Natural killer cell (primary cell): ENCODE measurements at regions not wholly inside any gene's neighbourhood (a gene's known extent, or its start where the extent isn't known, plus 50 kb on each side); places are given as distances from the start of the nearest gene placed in this dataset.
"Not testable (repeated sequence)": the region's sequence is repeated elsewhere in the genome, so short reads cannot be mapped to it uniquely, and the experiment has no call there.

Experiments
- ATAC-seq, 3 donors: fragments of 150-1000 bp in 2 of 3; fragments of 200-7000 bp in 1 of 3; cut with Tn5 transposase; 1 replicate in 1 of 3; 2 replicates in 2 of 3; pipeline ENCODE4 v1.10.0; 2021; ENCODE audit warnings: mild to moderate bottlenecking in 2 of 3, moderate library complexity in 2 of 3
- DNase-seq, 2 donors: peaks; one replicate each; pipeline versions ENCODE4 v3.0.0 to v3.0.0-alpha.2; 2013 to 2021; ENCODE audit warnings: mixed read lengths in 1 of 2
- H3K27ac ChIP-seq: one replicate; pipeline ENCODE4 v1.5.1; 2013; ENCODE audit warnings: mild to moderate bottlenecking, low read length
- H3K27me3 ChIP-seq: one replicate; pipeline ENCODE4 v1.6.1; 2013; ENCODE audit warnings: low read length; ENCODE audit not compliant: control insufficient read depth, insufficient read depth
- H3K36me3 ChIP-seq: one replicate; pipeline ENCODE4 v1.6.1; 2013; ENCODE audit warnings: low read length; ENCODE audit not compliant: control insufficient read depth, insufficient read depth
- H3K4me1 ChIP-seq: one replicate; pipeline ENCODE4 v1.6.1; 2013; ENCODE audit warnings: low read length; ENCODE audit not compliant: control insufficient read depth, insufficient read depth
- H3K4me3 ChIP-seq: one replicate; pipeline ENCODE4 v1.5.1; 2013; ENCODE audit warnings: low read length
- H3K9me3 ChIP-seq: one replicate; pipeline ENCODE4 v1.6.1; 2013; ENCODE audit warnings: low read length; ENCODE audit not compliant: control insufficient read depth, insufficient read depth
- H3K27ac Mint-ChIP-seq, 2 donors: one replicate each; pipeline ENCODE4 v1.8.0; 2022; ENCODE audit warnings: mild to moderate bottlenecking in 2 of 2, mixed read lengths in 2 of 2, moderate library complexity in 1 of 2
- H3K27me3 Mint-ChIP-seq, 2 donors: one replicate each; pipeline ENCODE4 v1.8.0; 2022; ENCODE audit warnings: low read depth in 2 of 2, mixed read lengths in 2 of 2
- H3K36me3 Mint-ChIP-seq: one replicate; pipeline ENCODE4 v1.8.0; 2022; ENCODE audit warnings: mixed read lengths
- H3K4me1 Mint-ChIP-seq, 2 donors: one replicate each; pipeline ENCODE4 v1.8.0; 2022; ENCODE audit warnings: mixed read lengths in 2 of 2
- H3K4me3 Mint-ChIP-seq: one replicate; pipeline ENCODE4 v1.8.0; 2022; ENCODE audit warnings: mild to moderate bottlenecking, moderate library complexity, mixed read lengths
- H3K9me3 Mint-ChIP-seq, 2 donors: one replicate each; pipeline ENCODE4 v1.8.0; 2022; ENCODE audit warnings: mixed read lengths in 2 of 2
- WGBS: methylation state at CpG from one replicate; pipeline ENCODE4 v1.1.7; 2013; ENCODE audit warnings: missing lambda C conversion rate; ENCODE audit not compliant: insufficient coverage; 5-methylcytosine and 5-hydroxymethylcytosine counted together
- intact Hi-C: fragments of 100-400 bp; cut with micrococcal nuclease; formaldehyde crosslinking; loops from one replicate; pipeline ENCODE4 v1.14.2; 2022
- TF ChIP-seq, protein P1 (sequence below): fragments of 200-600 bp; IDR thresholded peaks from one replicate; pipeline ENCODE4 v1.8.0; 2022; ENCODE audit warnings: antibody characterized with exemption

- no peak for DNase-seq
- Histone ChIP-seq H3K9me3 (no peaks in the 10 kb centered on the region), H3K4me3 (no peak overlapping the region), H3K4me1 (no peaks in the 10 kb centered on the region), H3K36me3 (no peaks in the 10 kb centered on the region), H3K27ac (no peak overlapping the region), H3K27me3 (no peaks in the 10 kb centered on the region)
- no peaks in the 10 kb centered on the region for H3K9me3 Mint-ChIP-seq
- no peak for ATAC-seq
- TF ChIP-seq, protein P1, sequence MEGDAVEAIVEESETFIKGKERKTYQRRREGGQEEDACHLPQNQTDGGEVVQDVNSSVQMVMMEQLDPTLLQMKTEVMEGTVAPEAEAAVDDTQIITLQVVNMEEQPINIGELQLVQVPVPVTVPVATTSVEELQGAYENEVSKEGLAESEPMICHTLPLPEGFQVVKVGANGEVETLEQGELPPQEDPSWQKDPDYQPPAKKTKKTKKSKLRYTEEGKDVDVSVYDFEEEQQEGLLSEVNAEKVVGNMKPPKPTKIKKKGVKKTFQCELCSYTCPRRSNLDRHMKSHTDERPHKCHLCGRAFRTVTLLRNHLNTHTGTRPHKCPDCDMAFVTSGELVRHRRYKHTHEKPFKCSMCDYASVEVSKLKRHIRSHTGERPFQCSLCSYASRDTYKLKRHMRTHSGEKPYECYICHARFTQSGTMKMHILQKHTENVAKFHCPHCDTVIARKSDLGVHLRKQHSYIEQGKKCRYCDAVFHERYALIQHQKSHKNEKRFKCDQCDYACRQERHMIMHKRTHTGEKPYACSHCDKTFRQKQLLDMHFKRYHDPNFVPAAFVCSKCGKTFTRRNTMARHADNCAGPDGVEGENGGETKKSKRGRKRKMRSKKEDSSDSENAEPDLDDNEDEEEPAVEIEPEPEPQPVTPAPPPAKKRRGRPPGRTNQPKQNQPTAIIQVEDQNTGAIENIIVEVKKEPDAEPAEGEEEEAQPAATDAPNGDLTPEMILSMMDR, result no peak
- H3K4me1 Mint-ChIP-seq, result no peaks in the 10 kb centered on the region
- H3K36me3 Mint-ChIP-seq, result no peaks in the 10 kb centered on the region
- intact Hi-C loops, result no loop called here
- H3K27me3 Mint-ChIP-seq, result no peaks in the 10 kb centered on the region
- H3K27ac Mint-ChIP-seq, result no peak overlapping the region
- no peak overlapping the region for H3K4me3 Mint-ChIP-seq
- WGBS, result 81% methylated on average over 5 of the region's 6 CpGs
Measured at GRCh38 chr4:112956484-112956896, 93.0 kb upstream of the ANK2 start.

DNA sequence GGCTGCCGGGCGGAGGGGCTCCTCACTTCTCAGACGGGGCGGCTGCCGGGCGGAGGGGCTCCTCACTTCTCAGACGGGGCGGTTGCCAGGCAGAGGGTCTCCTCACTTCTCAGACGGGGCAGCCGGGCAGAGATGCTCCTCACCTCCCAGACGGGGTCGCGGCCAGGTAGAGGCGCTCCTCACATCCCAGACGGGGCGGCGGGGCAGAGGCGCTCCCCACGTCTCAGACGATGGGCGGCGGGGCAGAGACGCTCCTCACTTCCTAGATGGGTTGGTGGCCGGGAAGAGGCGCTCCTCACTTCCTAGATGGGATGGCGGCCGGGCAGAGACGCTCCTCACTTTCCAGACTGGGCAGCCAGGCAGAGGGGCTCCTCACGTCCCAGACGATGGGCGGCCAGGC lies 91.7 kb upstream of the ANK2 start:
- H3K4me3 ChIP-seq, H3K27me3 Mint-ChIP-seq, H3K36me3 Mint-ChIP-seq, H3K36me3 ChIP-seq, H3K4me1 Mint-ChIP-seq, H3K9me3 ChIP-seq, H3K4me3 Mint-ChIP-seq, intact Hi-C loops, H3K27ac ChIP-seq, ATAC-seq, H3K4me1 ChIP-seq, H3K27ac Mint-ChIP-seq, H3K27me3 ChIP-seq, DNase-seq, H3K9me3 Mint-ChIP-seq: not testable (repeated sequence)
- 99% methylated on average over 17 of the region's 31 CpGs for WGBS

DNA sequence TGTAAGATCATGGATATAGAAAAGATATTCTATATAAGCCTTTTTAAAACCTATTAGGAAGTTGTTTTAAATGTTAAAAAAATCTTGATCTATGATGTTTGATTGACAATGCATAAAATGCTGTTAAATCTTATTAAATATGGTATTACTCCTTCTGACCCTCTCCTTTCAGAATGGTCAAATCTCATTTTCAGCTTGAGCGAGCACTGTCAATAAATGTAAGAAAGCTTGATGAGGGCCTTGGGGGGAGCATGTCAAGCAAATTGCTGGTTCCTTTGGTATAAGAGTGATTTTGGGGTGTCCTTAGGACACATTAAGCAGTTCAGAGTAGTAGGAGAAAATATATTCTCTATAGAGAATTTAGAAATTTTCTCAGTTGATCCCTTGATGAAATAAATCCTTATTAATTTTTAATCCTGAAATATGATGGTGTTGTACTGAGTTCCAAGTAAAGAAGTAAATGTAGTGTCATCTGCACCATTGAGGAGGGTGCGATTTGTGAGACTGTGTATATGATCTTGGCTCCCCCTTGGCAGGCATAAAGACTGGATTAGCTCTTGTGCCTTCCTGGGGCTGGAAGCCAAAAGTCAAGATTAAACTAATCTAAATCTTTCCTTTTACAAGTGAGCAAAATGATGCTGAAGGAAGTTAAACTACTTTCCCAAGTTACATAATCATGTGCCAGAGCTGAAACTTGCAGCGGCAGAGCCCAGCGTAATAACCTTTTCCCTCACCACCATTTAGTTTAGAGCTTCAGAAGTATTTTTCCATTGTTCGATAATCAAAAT lies 82.6 kb upstream of the ANK2 start:
- no peaks in the 10 kb centered on the region for H3K27me3 ChIP-seq
- peaks cover 4 to 9% of the 10 kb centered on the region in 2 donors for H3K9me3 Mint-ChIP-seq
- no peak overlapping the region for H3K4me3 Mint-ChIP-seq
- DNase-seq, result no peak
- TF ChIP-seq, protein P1, result peak; percentile 8
- H3K36me3 ChIP-seq, result no peaks in the 10 kb centered on the region
- H3K4me1 ChIP-seq, result no peaks in the 10 kb centered on the region
- H3K27me3 Mint-ChIP-seq, result no peaks in the 10 kb centered on the region
- no peak overlapping the region for H3K4me3 ChIP-seq
- H3K36me3 Mint-ChIP-seq, result no peaks in the 10 kb centered on the region
- no peak overlapping the region for H3K27ac Mint-ChIP-seq
- intact Hi-C loops, result no loop called here
- H3K4me1 Mint-ChIP-seq, result no peaks in the 10 kb centered on the region
- H3K9me3 ChIP-seq, result no peaks in the 10 kb centered on the region
- H3K27ac ChIP-seq, result no peak overlapping the region
- 100% methylated on average over 4 of the region's 5 CpGs for WGBS
- no peak for ATAC-seq

GRCh38 chr4:112968451-112969159 lies 80.8 kb upstream of the ANK2 start:
- Histone ChIP-seq H3K4me1 (no peaks in the 10 kb centered on the region), H3K9me3 (no peaks in the 10 kb centered on the region), H3K27ac (no peak overlapping the region), H3K36me3 (no peaks in the 10 kb centered on the region), H3K27me3 (no peaks in the 10 kb centered on the region), H3K4me3 (no peak overlapping the region)
- no peaks in the 10 kb centered on the region for H3K36me3 Mint-ChIP-seq
- H3K4me1 Mint-ChIP-seq, result no peaks in the 10 kb centered on the region
- no peaks in the 10 kb centered on the region for H3K27me3 Mint-ChIP-seq
- TF ChIP-seq, protein P1, result no peak
- peaks cover 6 to 9% of the 10 kb centered on the region in 2 donors for H3K9me3 Mint-ChIP-seq
- no peak for ATAC-seq
- intact Hi-C loops, result no loop called here
- H3K27ac Mint-ChIP-seq, result no peak overlapping the region
- H3K4me3 Mint-ChIP-seq, result no peak overlapping the region
- no peak for DNase-seq
